Activated T-helper 17 cell treated with anti-CD3 and anti-CD28 coated beads, Interleukin-2, amount 50 U/mL, for 72 hours (primary cell): ENCODE measurements at regions not wholly inside any gene's neighbourhood (a gene's known extent, or its start where the extent isn't known, plus 50 kb on each side); places are given as distances from the start of the nearest gene placed in this dataset.

Source experiments
- ATAC-seq: fragments of 150-1000 bp; cut with Tn5 transposase; replicated peaks from 2 replicates; pipeline ENCODE4 v1.10.0; 2021; ENCODE audit warnings: mild to moderate bottlenecking, moderate library complexity
- H3K27ac Mint-ChIP-seq: one replicate; pipeline ENCODE4 v1.8.0; 2022; ENCODE audit warnings: mixed read lengths
- H3K27me3 Mint-ChIP-seq: one replicate; pipeline ENCODE4 v1.8.0; 2022; ENCODE audit warnings: mixed read lengths
- H3K36me3 Mint-ChIP-seq: one replicate; pipeline ENCODE4 v1.8.0; 2022; ENCODE audit warnings: low read depth, mild to moderate bottlenecking, mixed read lengths
- H3K4me1 Mint-ChIP-seq: one replicate; pipeline ENCODE4 v1.8.0; 2022; ENCODE audit warnings: mixed read lengths
- H3K4me3 Mint-ChIP-seq: one replicate; pipeline ENCODE4 v1.8.0; 2022; ENCODE audit warnings: mild to moderate bottlenecking, mixed read lengths
- H3K9me3 Mint-ChIP-seq: one replicate; pipeline ENCODE4 v1.8.0; 2022; ENCODE audit warnings: mixed read lengths

- Mint-ChIP-seq H3K27ac (no peak overlapping the region), H3K27me3 (no peaks in the 10 kb centered on the region), H3K4me3 (no peak overlapping the region), H3K36me3 (no peaks in the 10 kb centered on the region), H3K4me1 (no peaks in the 10 kb centered on the region), H3K9me3 (peaks cover 1% of the 10 kb centered on the region)
- ATAC-seq, result no peak
Observed at GRCh38 chr1:82263396-82263795, 462.7 kb downstream of the ADGRL2 start.

- no peak overlapping the region for H3K27ac Mint-ChIP-seq
- H3K27me3 Mint-ChIP-seq, result no peaks in the 10 kb centered on the region
- no peak overlapping the region for H3K4me3 Mint-ChIP-seq
- peaks cover 5% of the 10 kb centered on the region for H3K9me3 Mint-ChIP-seq
- H3K4me1 Mint-ChIP-seq, result no peaks in the 10 kb centered on the region
- no peaks in the 10 kb centered on the region for H3K36me3 Mint-ChIP-seq
- no peak for ATAC-seq
Observed at GRCh38 chr1:82260666-82261065, 459.9 kb downstream of the ADGRL2 start.

- no peaks in the 10 kb centered on the region for H3K27me3 Mint-ChIP-seq
- no peaks in the 10 kb centered on the region for H3K36me3 Mint-ChIP-seq
- H3K9me3 Mint-ChIP-seq, result peaks cover 5% of the 10 kb centered on the region
- H3K4me1 Mint-ChIP-seq, result no peaks in the 10 kb centered on the region
- no peak overlapping the region for H3K27ac Mint-ChIP-seq
- ATAC-seq, result no peak
- H3K4me3 Mint-ChIP-seq, result no peak overlapping the region
Observed at GRCh38 chr1:82260051-82260450, 459.3 kb downstream of the ADGRL2 start.

GRCh38 chr1:82258887-82259286 is 458.2 kb downstream of the ADGRL2 start:
- Mint-ChIP-seq H3K9me3 (peaks cover 5% of the 10 kb centered on the region), H3K4me3 (no peak overlapping the region), H3K36me3 (no peaks in the 10 kb centered on the region), H3K4me1 (no peaks in the 10 kb centered on the region), H3K27ac (no peak overlapping the region), H3K27me3 (no peaks in the 10 kb centered on the region)
- no peak for ATAC-seq

GRCh38 chr1:82246050-82246449 is 445.3 kb downstream of the ADGRL2 start:
- no peaks in the 10 kb centered on the region for H3K9me3 Mint-ChIP-seq
- H3K36me3 Mint-ChIP-seq, result no peaks in the 10 kb centered on the region
- H3K27me3 Mint-ChIP-seq, result no peaks in the 10 kb centered on the region
- no peaks in the 10 kb centered on the region for H3K4me1 Mint-ChIP-seq
- no peak overlapping the region for H3K4me3 Mint-ChIP-seq
- no peak for ATAC-seq
- no peak overlapping the region for H3K27ac Mint-ChIP-seq

- Mint-ChIP-seq H3K4me3 (no peak overlapping the region), H3K9me3 (peaks cover 1% of the 10 kb centered on the region), H3K27me3 (no peaks in the 10 kb centered on the region), H3K36me3 (no peaks in the 10 kb centered on the region), H3K27ac (no peak overlapping the region), H3K4me1 (no peaks in the 10 kb centered on the region)
- no peak for ATAC-seq
Observed at GRCh38 chr1:82245345-82246014, 444.7 kb downstream of the ADGRL2 start.

GRCh38 chr1:82240571-82240970 is 439.8 kb downstream of the ADGRL2 start:
- Mint-ChIP-seq H3K4me3 (no peak overlapping the region), H3K4me1 (no peaks in the 10 kb centered on the region), H3K27ac (no peak overlapping the region), H3K36me3 (no peaks in the 10 kb centered on the region), H3K9me3 (peaks cover 16% of the 10 kb centered on the region), H3K27me3 (peaks cover 3% of the 10 kb centered on the region)
- ATAC-seq, result no peak

GRCh38 chr1:82230667-82231066 is 429.9 kb downstream of the ADGRL2 start:
- Mint-ChIP-seq H3K27me3 (no peaks in the 10 kb centered on the region), H3K9me3 (peaks cover 4% of the 10 kb centered on the region), H3K4me1 (no peaks in the 10 kb centered on the region), H3K36me3 (no peaks in the 10 kb centered on the region), H3K27ac (no peak overlapping the region), H3K4me3 (no peak overlapping the region)
- ATAC-seq, result no peak

- no peak for ATAC-seq
- no peaks in the 10 kb centered on the region for H3K4me1 Mint-ChIP-seq
- no peaks in the 10 kb centered on the region for H3K27me3 Mint-ChIP-seq
- H3K9me3 Mint-ChIP-seq, result no peaks in the 10 kb centered on the region
- H3K27ac Mint-ChIP-seq, result no peak overlapping the region
- H3K4me3 Mint-ChIP-seq, result no peak overlapping the region
- H3K36me3 Mint-ChIP-seq, result no peaks in the 10 kb centered on the region
Observed at GRCh38 chr1:82227306-82228095, 426.8 kb downstream of the ADGRL2 start.

GRCh38 chr1:82226186-82226505 is 425.4 kb downstream of the ADGRL2 start:
- no peaks in the 10 kb centered on the region for H3K9me3 Mint-ChIP-seq
- H3K36me3 Mint-ChIP-seq, result no peaks in the 10 kb centered on the region
- H3K4me3 Mint-ChIP-seq, result no peak overlapping the region
- H3K27me3 Mint-ChIP-seq, result no peaks in the 10 kb centered on the region
- no peak for ATAC-seq
- H3K27ac Mint-ChIP-seq, result no peak overlapping the region
- no peaks in the 10 kb centered on the region for H3K4me1 Mint-ChIP-seq

GRCh38 chr1:82225421-82226185 is 424.9 kb downstream of the ADGRL2 start:
- Mint-ChIP-seq H3K4me1 (no peaks in the 10 kb centered on the region), H3K27me3 (no peaks in the 10 kb centered on the region), H3K4me3 (no peak overlapping the region), H3K9me3 (peaks cover 1% of the 10 kb centered on the region), H3K27ac (no peak overlapping the region), H3K36me3 (no peaks in the 10 kb centered on the region)
- no peak for ATAC-seq

- Mint-ChIP-seq H3K27me3 (no peaks in the 10 kb centered on the region), H3K36me3 (no peaks in the 10 kb centered on the region), H3K4me1 (no peaks in the 10 kb centered on the region)
Observed at GRCh38 chr1:82223091-82223490, 422.4 kb downstream of the ADGRL2 start.

GRCh38 chr1:82221721-82222120 is 421.0 kb downstream of the ADGRL2 start:
- no peak for ATAC-seq
- Mint-ChIP-seq H3K36me3 (no peaks in the 10 kb centered on the region), H3K27ac (no peak overlapping the region)

More at GRCh38 chr1:82223091-82223490, 422.4 kb downstream of the ADGRL2 start:
- Mint-ChIP-seq H3K27ac (no peak overlapping the region), H3K4me3 (no peak overlapping the region), H3K9me3 (peaks cover 5% of the 10 kb centered on the region)
- ATAC-seq, result no peak

GRCh38 chr1:82220754-82221153 is 420.0 kb downstream of the ADGRL2 start:
- Mint-ChIP-seq H3K9me3 (peaks cover 5% of the 10 kb centered on the region), H3K4me3 (no peak overlapping the region), H3K27ac (no peak overlapping the region), H3K27me3 (no peaks in the 10 kb centered on the region), H3K36me3 (no peaks in the 10 kb centered on the region), H3K4me1 (no peaks in the 10 kb centered on the region)
- ATAC-seq, result no peak

More at GRCh38 chr1:82221721-82222120, 421.0 kb downstream of the ADGRL2 start:
- Mint-ChIP-seq H3K9me3 (peaks cover 5% of the 10 kb centered on the region), H3K27me3 (no peaks in the 10 kb centered on the region), H3K4me1 (no peaks in the 10 kb centered on the region), H3K4me3 (no peak overlapping the region)

- no peak overlapping the region for H3K4me3 Mint-ChIP-seq
- H3K36me3 Mint-ChIP-seq, result no peaks in the 10 kb centered on the region
- H3K9me3 Mint-ChIP-seq, result peaks cover 5% of the 10 kb centered on the region
- no peaks in the 10 kb centered on the region for H3K27me3 Mint-ChIP-seq
- ATAC-seq, result no peak
- H3K27ac Mint-ChIP-seq, result no peak overlapping the region
- H3K4me1 Mint-ChIP-seq, result no peaks in the 10 kb centered on the region
Observed at GRCh38 chr1:82219841-82220240, 419.1 kb downstream of the ADGRL2 start.
